Ovary (tissue), 7 donors: ENCODE measurements at regions not wholly inside any gene's neighbourhood (a gene's known extent, or its start where the extent isn't known, plus 50 kb on each side); places are given as distances from the start of the nearest gene placed in this dataset.

Experiments used
- DNase-seq, 5 donors: peaks; one replicate each; pipeline ENCODE4 v3.0.0-alpha.2; 2019 to 2020
- H3K27ac ChIP-seq, 2 donors: fragments of 200-600 bp; one replicate each; pipeline versions ENCODE4 v1.5.1 to v1.8.0; 2019 to 2022
- H3K27me3 ChIP-seq: fragments of 200-600 bp; one replicate; pipeline ENCODE4 v1.8.0; 2022
- H3K36me3 ChIP-seq: fragments of 200-600 bp; sonication (generic); one replicate; pipeline ENCODE4 v1.5.1; 2019
- H3K4me1 ChIP-seq: one replicate; pipeline ENCODE4 v1.8.1; 2013; ENCODE audit warnings: mild to moderate bottlenecking, moderate library complexity; ENCODE audit not compliant: insufficient read depth
- H3K4me3 ChIP-seq: fragments of 200-600 bp; sonication (generic); one replicate; pipeline ENCODE4 v1.5.1; 2017
- H3K9me3 ChIP-seq, 2 donors: fragments of 200-600 bp in 1 of 2; sonication (generic) in 1 of 2; one replicate each; pipeline versions ENCODE4 v1.5.1 to v1.8.1; 2013 to 2019; ENCODE audit warnings: mild to moderate bottlenecking in 1 of 2, moderate library complexity in 1 of 2
- CTCF ChIP-seq, 3 donors: fragments of 450-650 bp in 2 of 3; fragments of 200-600 bp in 1 of 3; IDR thresholded peaks; one replicate each; pipeline versions ENCODE4 v1.5.1 to v1.8.0; 2016 to 2022; ENCODE audit warnings: antibody characterized with exemption in 3 of 3, mild to moderate bottlenecking in 1 of 3
- EP300 ChIP-seq: sonication (generic); formaldehyde crosslinking; IDR thresholded peaks from one replicate; pipeline ENCODE4 v1.6.1; 2017; ENCODE audit warnings: antibody characterized with exemption
- POLR2A ChIP-seq: fragments of 450-650 bp; IDR thresholded peaks from one replicate; pipeline ENCODE4 v1.6.1; 2017; ENCODE audit warnings: antibody characterized with exemption, mild to moderate bottlenecking, moderate library complexity
- WGBS, 3 donors: extraction: QIAGEN DNeasy Blood & Tissue Kit in 1 of 3; methylation state at CpG; one replicate each; pipeline versions ENCODE4 v1.1.5 to v1.1.7; 2013 to 2017; 5-methylcytosine and 5-hydroxymethylcytosine counted together
- intact Hi-C, 4 donors: fragments of 100-400 bp; cut with DNase I; formaldehyde crosslinking; loops; one replicate each; pipeline versions ENCODE4 v1.11.0 to v1.15.1; 2022 to 2023
- donor health status: DM: no; HTN: no; CAD: no; lungs with moderate emphysema.
- donor health status: DM: no; HTN: no; CAD: no.
- donor health status: Bipolar disorder and iron deficiency.
- donor health status: DM: no; HTN: no; CAD: no.
- donor health status: DM: yes; HTN: yes; CAD: no.

GRCh38 chr11:107157809-107158187 lies 139.5 kb upstream of the GUCY1A2 start:
- H3K4me1 ChIP-seq, result no peaks in the 10 kb centered on the region
- H3K27me3 ChIP-seq, result no peaks in the 10 kb centered on the region
- 0% methylated on average over 1 of the region's 1 CpG for WGBS, 3 donors
- TF ChIP-seq CTCF (IDR thresholded peaks at IDR 0.05) (no peak), EP300 (no peak), POLR2A (no peak)
- no peak for DNase-seq
- H3K27ac ChIP-seq, result no peak overlapping the region
- H3K4me3 ChIP-seq, result no peak overlapping the region
- no peaks in the 10 kb centered on the region for H3K9me3 ChIP-seq
- H3K36me3 ChIP-seq, result no peaks in the 10 kb centered on the region
- intact Hi-C loops, result no loop called here

- 39 to 59% (median 42%) methylated on average over 3 of the region's 3 CpGs for WGBS, 3 donors
- Histone ChIP-seq H3K4me1 (no peaks in the 10 kb centered on the region), H3K27me3 (no peaks in the 10 kb centered on the region), H3K27ac (no peak overlapping the region), H3K36me3 (no peaks in the 10 kb centered on the region), H3K9me3 (no peaks in the 10 kb centered on the region), H3K4me3 (no peak overlapping the region)
- no peak for DNase-seq
- TF ChIP-seq CTCF (IDR thresholded peaks at IDR 0.05) (no peak), POLR2A (no peak), EP300 (no peak)
- intact Hi-C loops, result no loop called here
Observed at GRCh38 chr11:107157146-107157808, 139.0 kb upstream of the GUCY1A2 start.

DNA sequence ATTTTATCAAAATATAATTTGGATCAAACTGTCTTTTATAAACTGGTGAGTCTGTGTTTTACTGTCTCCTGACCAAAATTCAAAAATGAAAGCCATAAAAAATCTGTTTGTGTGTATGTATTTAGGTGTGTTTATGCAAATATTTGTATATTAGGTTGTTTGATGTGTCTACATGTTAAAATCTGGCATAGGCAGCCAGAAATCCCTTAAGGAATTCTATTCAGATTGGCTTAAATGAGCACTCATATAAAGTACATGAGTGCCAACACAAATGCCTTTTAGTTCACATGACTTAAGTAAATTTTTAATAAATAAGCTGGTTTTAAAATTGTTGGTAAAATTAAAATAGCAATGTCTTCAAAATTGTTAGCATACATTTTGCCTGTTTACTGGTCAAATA lies 133.3 kb upstream of the GUCY1A2 start:
- Histone ChIP-seq H3K4me1 (no peaks in the 10 kb centered on the region), H3K27ac (no peak overlapping the region), H3K4me3 (no peak overlapping the region), H3K27me3 (no peaks in the 10 kb centered on the region), H3K36me3 (no peaks in the 10 kb centered on the region), H3K9me3 (no peaks in the 10 kb centered on the region)
- intact Hi-C loops, result no loop called here
- DNase-seq, result no peak
- no peak for TF ChIP-seq EP300

DNA sequence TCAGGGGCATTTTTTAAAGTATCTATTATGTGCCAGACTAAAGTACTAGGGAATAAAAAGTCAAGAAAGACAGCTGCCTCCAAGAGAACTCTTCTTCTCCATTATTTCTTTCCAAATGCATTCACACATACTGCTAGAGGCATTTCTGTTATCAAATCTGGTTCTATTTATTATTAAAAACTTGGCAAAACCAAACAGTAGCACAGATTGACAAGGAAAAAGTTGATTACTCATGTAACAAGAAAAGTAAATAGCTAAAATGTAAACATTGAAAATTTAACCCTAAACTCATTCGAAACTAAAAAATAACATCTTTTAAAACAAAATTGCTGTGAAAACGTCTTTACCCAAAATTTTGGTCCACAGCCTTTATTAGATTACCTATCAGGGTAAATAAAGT lies 132.9 kb upstream of the GUCY1A2 start:
- H3K27ac ChIP-seq, result no peak overlapping the region
- no peak overlapping the region for H3K4me3 ChIP-seq
- H3K4me1 ChIP-seq, result no peaks in the 10 kb centered on the region
- H3K36me3 ChIP-seq, result no peaks in the 10 kb centered on the region
- intact Hi-C loops, result no loop called here
- no peaks in the 10 kb centered on the region for H3K9me3 ChIP-seq
- WGBS, 3 donors, result 65 to 79% (median 66%) methylated on average over 2 of the region's 2 CpGs
- no peaks in the 10 kb centered on the region for H3K27me3 ChIP-seq
- DNase-seq, result no peak
- TF ChIP-seq CTCF (IDR thresholded peaks at IDR 0.05) (no peak), POLR2A (no peak), EP300 (no peak)

GRCh38 chr11:107140983-107141382 lies 122.7 kb upstream of the GUCY1A2 start:
- H3K27me3 ChIP-seq, result no peaks in the 10 kb centered on the region
- no peaks in the 10 kb centered on the region for H3K36me3 ChIP-seq
- intact Hi-C loops, result no loop called here
- no peaks in the 10 kb centered on the region for H3K4me1 ChIP-seq
- no peak overlapping the region for H3K4me3 ChIP-seq
- TF ChIP-seq EP300, result no peak
- no peak overlapping the region for H3K27ac ChIP-seq
- DNase-seq, result no peak
- WGBS, 3 donors, result 64 to 83% (median 65%) methylated on average over 3 of the region's 3 CpGs
- H3K9me3 ChIP-seq, result no peaks in the 10 kb centered on the region
